Calu3 (cell line): ENCODE measurements at regions not wholly inside any gene's neighbourhood (a gene's known extent, or its start where the extent isn't known, plus 50 kb on each side); places are given as distances from the start of the nearest gene placed in this dataset.

Experiments
- BruUV-seq: library from RNA; stranded (reverse); fragments of 400-500 nt; replicated peaks from 2 replicates; lab custom pipeline; 2021; lab: Mats Ljungman, UMichigan
- CTCF ChIA-PET: fragments of 300-600 bp; sonication (Branson Sonifier 250); formaldehyde crosslinking; loops from one replicate; lab custom pipeline; 2022; ENCODE audit warnings: antibody characterized with exemption; lab: Charles Lee
- DNase-seq: peaks from one replicate; pipeline ENCODE4 v3.0.0; 2022
- H3K27ac Mint-ChIP-seq: one replicate; pipeline ENCODE4 v1.8.0; 2022; ENCODE audit warnings: mixed read lengths; ENCODE audit not compliant: unreplicated experiment
- H3K27me3 Mint-ChIP-seq: one replicate; pipeline ENCODE4 v1.8.0; 2022; ENCODE audit warnings: mixed read lengths; ENCODE audit not compliant: unreplicated experiment
- H3K36me3 Mint-ChIP-seq: one replicate; pipeline ENCODE4 v1.8.0; 2022; ENCODE audit warnings: mild to moderate bottlenecking, moderate library complexity, mixed read lengths; ENCODE audit not compliant: insufficient read depth, unreplicated experiment
- H3K4me1 Mint-ChIP-seq: one replicate; pipeline ENCODE4 v1.8.0; 2022; ENCODE audit warnings: mild to moderate bottlenecking, low read depth, mixed read lengths; ENCODE audit not compliant: unreplicated experiment
- H3K4me3 Mint-ChIP-seq: one replicate; pipeline ENCODE4 v1.8.0; 2022; ENCODE audit warnings: mild to moderate bottlenecking, low read depth, moderate library complexity, mixed read lengths; ENCODE audit not compliant: unreplicated experiment
- H3K9me3 Mint-ChIP-seq: one replicate; pipeline ENCODE4 v1.8.0; 2022; ENCODE audit warnings: low read depth, mixed read lengths; ENCODE audit not compliant: unreplicated experiment
- intact Hi-C: fragments of 100-400 bp; cut with micrococcal nuclease; formaldehyde crosslinking; loops from one replicate; pipeline ENCODE4 v1.10.0; 2022; ENCODE audit not compliant: unreplicated experiment
- TF ChIP-seq, protein P1 (sequence below): fragments of 200-600 bp; IDR thresholded peaks from one replicate; pipeline ENCODE4 v1.8.0; 2022; ENCODE audit warnings: antibody characterized with exemption; ENCODE audit not compliant: unreplicated experiment

DNA sequence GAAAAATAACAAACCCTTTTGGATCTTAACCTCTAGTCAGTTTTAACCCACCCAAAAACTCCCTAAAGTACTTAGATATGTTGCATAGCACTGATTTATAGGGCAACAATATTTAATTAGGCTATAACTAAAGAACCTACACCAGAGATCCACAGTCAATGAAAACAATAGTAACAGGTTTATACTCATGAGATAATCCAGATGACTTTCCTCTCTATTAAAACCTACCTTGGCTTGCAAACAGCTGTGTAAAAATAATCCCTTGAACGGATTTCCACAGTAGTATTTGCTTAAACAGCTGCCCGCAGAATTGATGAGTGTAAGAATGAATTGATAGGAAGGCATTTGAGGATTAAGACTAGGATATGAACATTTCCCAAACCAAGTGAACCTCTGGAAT, 104.3 kb upstream of the PTPRR start:
- Mint-ChIP-seq H3K27me3 (no peaks in the 10 kb centered on the region), H3K36me3 (no peaks in the 10 kb centered on the region), H3K9me3 (no peaks in the 10 kb centered on the region), H3K27ac (no peak overlapping the region), H3K4me3 (no peak overlapping the region), H3K4me1 (peaks cover 8% of the 10 kb centered on the region)
- intact Hi-C loops, result no loop called here
- CTCF ChIA-PET, result no interaction called here
- DNase-seq, result no peak
- TF ChIP-seq, protein P1, sequence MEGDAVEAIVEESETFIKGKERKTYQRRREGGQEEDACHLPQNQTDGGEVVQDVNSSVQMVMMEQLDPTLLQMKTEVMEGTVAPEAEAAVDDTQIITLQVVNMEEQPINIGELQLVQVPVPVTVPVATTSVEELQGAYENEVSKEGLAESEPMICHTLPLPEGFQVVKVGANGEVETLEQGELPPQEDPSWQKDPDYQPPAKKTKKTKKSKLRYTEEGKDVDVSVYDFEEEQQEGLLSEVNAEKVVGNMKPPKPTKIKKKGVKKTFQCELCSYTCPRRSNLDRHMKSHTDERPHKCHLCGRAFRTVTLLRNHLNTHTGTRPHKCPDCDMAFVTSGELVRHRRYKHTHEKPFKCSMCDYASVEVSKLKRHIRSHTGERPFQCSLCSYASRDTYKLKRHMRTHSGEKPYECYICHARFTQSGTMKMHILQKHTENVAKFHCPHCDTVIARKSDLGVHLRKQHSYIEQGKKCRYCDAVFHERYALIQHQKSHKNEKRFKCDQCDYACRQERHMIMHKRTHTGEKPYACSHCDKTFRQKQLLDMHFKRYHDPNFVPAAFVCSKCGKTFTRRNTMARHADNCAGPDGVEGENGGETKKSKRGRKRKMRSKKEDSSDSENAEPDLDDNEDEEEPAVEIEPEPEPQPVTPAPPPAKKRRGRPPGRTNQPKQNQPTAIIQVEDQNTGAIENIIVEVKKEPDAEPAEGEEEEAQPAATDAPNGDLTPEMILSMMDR, result no peak
- no TSS peak for BruUV-seq

DNA sequence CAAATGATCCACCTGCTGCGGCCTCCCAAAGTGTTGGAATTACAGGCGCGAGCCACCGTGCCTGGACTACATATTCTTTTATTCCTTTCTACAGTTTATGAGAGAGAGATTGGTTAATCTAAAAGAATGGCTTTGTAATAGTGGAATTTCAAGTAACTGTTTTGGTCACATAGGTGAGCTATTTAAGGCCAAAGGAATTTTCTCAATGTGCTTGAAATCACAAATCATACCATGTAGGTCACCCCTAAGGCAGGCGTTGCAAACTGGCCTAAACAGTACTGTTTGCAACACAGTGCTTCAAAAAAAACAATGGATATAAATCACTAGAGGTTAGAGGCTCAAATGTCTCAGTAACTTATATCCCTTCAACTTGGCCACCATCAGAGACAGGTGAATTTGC, 103.7 kb upstream of the PTPRR start:
- intact Hi-C loops, result no loop called here
- Mint-ChIP-seq H3K36me3 (no peaks in the 10 kb centered on the region), H3K4me3 (no peak overlapping the region), H3K27me3 (no peaks in the 10 kb centered on the region), H3K27ac (no peak overlapping the region), H3K4me1 (peaks cover 8% of the 10 kb centered on the region), H3K9me3 (no peaks in the 10 kb centered on the region)
- TF ChIP-seq, protein P1, result no peak
- CTCF ChIA-PET, result no interaction called here
- no TSS peak for BruUV-seq
- no peak for DNase-seq

DNA sequence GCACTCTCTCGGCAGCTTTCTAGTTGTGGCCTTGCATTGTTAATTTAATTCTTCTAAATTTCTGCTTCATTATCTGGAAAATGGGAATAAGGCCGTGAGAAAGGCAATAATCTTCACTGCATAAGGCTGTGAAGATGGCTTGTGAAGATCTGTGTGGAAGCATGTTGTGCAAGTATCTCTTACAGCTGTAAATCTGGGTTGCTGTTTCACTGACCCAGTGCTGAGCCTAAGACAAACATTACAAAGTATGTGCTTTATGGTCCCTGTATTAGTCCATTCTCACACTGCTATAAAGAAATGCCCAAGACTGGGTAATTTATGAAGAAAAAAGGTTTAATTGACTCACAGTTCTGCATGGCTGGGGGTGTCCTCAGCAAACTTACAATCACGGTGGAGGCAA, 101.0 kb upstream of the PTPRR start:
- H3K9me3 Mint-ChIP-seq, result no peaks in the 10 kb centered on the region
- DNase-seq, result no peak
- no peak overlapping the region for H3K27ac Mint-ChIP-seq
- no peaks in the 10 kb centered on the region for H3K36me3 Mint-ChIP-seq
- H3K4me3 Mint-ChIP-seq, result no peak overlapping the region
- BruUV-seq, result no TSS peak
- CTCF ChIA-PET, result no interaction called here
- intact Hi-C loops, result no loop called here
- no peaks in the 10 kb centered on the region for H3K27me3 Mint-ChIP-seq
- TF ChIP-seq, protein P1, result no peak
- peaks cover 22% of the 10 kb centered on the region for H3K4me1 Mint-ChIP-seq

DNA sequence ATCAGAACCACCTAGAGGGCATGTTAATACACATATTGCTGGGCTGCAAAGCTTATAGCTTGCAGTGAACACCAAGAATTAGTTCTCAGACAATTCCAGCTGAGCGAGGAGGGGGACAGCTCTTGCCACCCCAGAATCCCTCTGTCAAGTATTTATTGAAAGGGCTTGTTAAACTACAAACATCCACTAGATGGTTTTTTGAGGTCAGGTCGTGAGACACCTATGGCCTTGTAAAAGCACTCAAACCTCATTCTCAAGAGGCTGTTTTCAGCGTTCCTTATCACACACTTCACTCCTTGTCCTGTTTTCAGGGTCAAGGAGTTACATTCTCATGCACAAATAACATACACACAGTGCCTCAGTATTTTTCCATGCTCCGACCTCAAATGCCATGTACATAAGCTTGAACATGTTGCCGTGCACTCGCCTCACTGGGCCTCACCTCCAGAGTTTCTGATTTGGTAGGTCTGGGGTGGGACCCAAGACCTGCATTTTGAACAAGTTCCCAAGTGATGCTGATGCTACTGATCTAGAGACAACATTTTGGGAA, 98.8 kb upstream of the PTPRR start:
- no peaks in the 10 kb centered on the region for H3K9me3 Mint-ChIP-seq
- peaks cover 29% of the 10 kb centered on the region for H3K4me1 Mint-ChIP-seq
- no peaks in the 10 kb centered on the region for H3K36me3 Mint-ChIP-seq
- intact Hi-C loops, result loop anchor here (10.0 kb wide), 2 partner anchors 115 to 355 kb away; no protein-coding TSS in a partner anchor
- TF ChIP-seq, protein P1, result no peak
- no peaks in the 10 kb centered on the region for H3K27me3 Mint-ChIP-seq
- no peak overlapping the region for H3K27ac Mint-ChIP-seq
- CTCF ChIA-PET, result no interaction called here
- no peak overlapping the region for H3K4me3 Mint-ChIP-seq
- no TSS peak for BruUV-seq
- no peak for DNase-seq
